ENCODE measurements at regions not wholly inside any gene's neighbourhood (a gene's known extent, or its start where the extent isn't known, plus 50 kb on each side); places are given as distances from the start of the nearest gene placed in this dataset.

DNA sequence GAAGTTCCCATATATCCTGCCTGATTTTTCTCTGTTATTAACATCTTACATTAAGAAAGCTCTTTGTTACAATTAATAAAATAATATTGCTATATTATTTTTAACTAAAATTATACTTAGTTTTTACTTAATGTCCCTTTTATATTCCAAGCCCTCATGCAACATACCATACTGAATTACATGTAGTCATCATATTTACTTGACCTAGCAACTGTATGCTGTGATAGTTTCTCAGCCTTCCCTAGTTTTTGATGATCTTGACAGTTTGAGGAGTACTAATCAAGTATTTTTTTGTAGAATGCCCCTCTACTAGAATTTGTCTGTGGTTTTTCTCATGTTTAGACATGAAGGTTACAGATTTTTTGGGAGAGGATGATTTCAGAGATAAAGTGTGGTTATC is 1503.8 kb upstream of the PABPC4L start:
- intact Hi-C loops (cut with DNase I): no loop called here
- FAIRE-seq: no peak
- ATAC-seq: no peak
- no peak for DNase-seq
- Histone ChIP-seq H3K27ac (no peak overlapping the region), H3K36me3 (no peaks in the 10 kb centered on the region), H3K27me3 (no peaks in the 10 kb centered on the region), H3K4me3 (no peak overlapping the region), H3K9me3 (no peaks in the 10 kb centered on the region), H3K4me1 (no peaks in the 10 kb centered on the region)
- TF ChIP-seq CTCF (IDR thresholded peaks at IDR 0.05): no peak

GRCh38 chr4:135694066-135694465 is 1492.5 kb upstream of the PABPC4L start:
- no peaks in the 10 kb centered on the region for H3K4me1 ChIP-seq
- no peak overlapping the region for H3K4me3 ChIP-seq
- TF ChIP-seq CTCF (IDR thresholded peaks at IDR 0.05): no peak
- ATAC-seq: no peak
- intact Hi-C loops (cut with DNase I): no loop called here
- no peaks in the 10 kb centered on the region for H3K9me3 ChIP-seq
- H3K27me3 ChIP-seq: no peaks in the 10 kb centered on the region
- DNase-seq: no peak
- no peak for FAIRE-seq
- H3K27ac ChIP-seq: no peak overlapping the region
- WGBS, 2 donors: 56 to 60% methylated on average over 2 of the region's 2 CpGs
- peaks cover 0 to 3% (median 0%) of the 10 kb centered on the region in 3 donors for H3K36me3 ChIP-seq

- no peak for DNase-seq
- WGBS, 2 donors: 44 to 70% methylated on average over 2 of the region's 2 CpGs
- intact Hi-C loops (cut with DNase I): no loop called here
- H3K36me3 ChIP-seq: no peaks in the 10 kb centered on the region
- no peak for FAIRE-seq
- H3K4me3 ChIP-seq: no peak overlapping the region
- no peaks in the 10 kb centered on the region for H3K4me1 ChIP-seq
- H3K27me3 ChIP-seq: no peaks in the 10 kb centered on the region
- H3K27ac ChIP-seq: no peak overlapping the region
- no peaks in the 10 kb centered on the region for H3K9me3 ChIP-seq
- TF ChIP-seq CTCF (IDR thresholded peaks at IDR 0.05): no peak
- ATAC-seq: no peak
These were observed 1482.4 kb upstream of the PABPC4L start for GRCh38 chr4:135684001-135684400.

DNA sequence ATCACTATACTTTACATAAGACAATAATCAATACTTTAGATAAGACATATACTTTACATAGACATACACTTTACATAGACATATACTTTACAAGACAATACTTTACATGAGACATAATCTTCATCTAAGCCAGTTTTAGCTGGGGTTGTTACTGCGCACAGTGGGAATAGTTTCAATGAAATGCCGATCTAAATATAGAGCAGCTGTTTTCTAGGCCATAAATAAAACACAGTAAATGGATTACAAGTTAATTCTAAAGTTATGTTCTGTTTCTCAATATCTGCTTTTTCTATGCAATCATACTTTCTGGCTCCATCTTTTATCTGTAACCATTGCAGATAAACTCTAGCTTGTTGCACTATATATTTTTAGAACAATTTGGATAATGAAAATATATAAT is 1470.6 kb upstream of the PABPC4L start:
- whole genome bisulfite sequencing, 2 donors: 78 to 80% methylated on average over 2 of the region's 2 CpGs
- H3K9me3 ChIP-seq: no peaks in the 10 kb centered on the region
- no peak overlapping the region for H3K4me3 ChIP-seq
- FAIRE-seq: no peak
- ATAC-seq: no peak
- H3K27me3 ChIP-seq: no peaks in the 10 kb centered on the region
- H3K36me3 ChIP-seq: no peaks in the 10 kb centered on the region
- H3K4me1 ChIP-seq: no peaks in the 10 kb centered on the region
- intact Hi-C loops (cut with DNase I): no loop called here
- no peak for TF ChIP-seq CTCF (IDR thresholded peaks at IDR 0.05)
- no peak overlapping the region for H3K27ac ChIP-seq
- no peak for DNase-seq

DNA sequence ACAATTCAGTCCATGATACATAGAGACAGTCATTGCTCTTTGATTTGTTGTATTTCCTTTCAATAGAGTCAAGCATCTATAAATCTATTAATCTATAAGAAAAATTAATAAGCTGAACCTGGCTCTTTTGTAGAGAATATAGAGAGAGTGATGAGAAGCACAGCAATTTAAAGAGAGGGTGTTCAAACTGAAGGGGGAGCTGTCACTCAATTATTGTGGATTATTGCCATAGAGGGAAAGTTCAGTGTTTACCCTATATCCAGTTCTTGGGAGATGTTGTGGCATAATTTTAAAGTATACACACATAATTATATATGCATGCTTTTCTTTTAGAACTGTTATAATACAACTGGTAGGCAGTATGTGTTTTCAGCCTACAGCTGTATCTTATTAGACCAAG is 1469.0 kb upstream of the PABPC4L start:
- no peak for TF ChIP-seq CTCF (IDR thresholded peaks at IDR 0.05)
- DNase-seq (no peak), ATAC-seq (no peak), FAIRE-seq (no peak)
- no peaks in the 10 kb centered on the region for H3K9me3 ChIP-seq
- intact Hi-C loops (cut with DNase I): no loop called here
- H3K27ac ChIP-seq: no peak overlapping the region
- no peaks in the 10 kb centered on the region for H3K4me1 ChIP-seq
- H3K27me3 ChIP-seq: no peaks in the 10 kb centered on the region
- no peaks in the 10 kb centered on the region for H3K36me3 ChIP-seq
- H3K4me3 ChIP-seq: no peak overlapping the region
